GM23338 (cell line): ENCODE measurements at regions not wholly inside any gene's neighbourhood (a gene's known extent, or its start where the extent isn't known, plus 50 kb on each side); places are given as distances from the start of the nearest gene placed in this dataset.

ENCODE experiments used
- CTCF ChIP-seq, 2 experiments: fragments of 200-600 bp in 1 of 2; sonication (generic) in 1 of 2; conservative IDR thresholded peaks; 2 replicates each; pipeline versions ENCODE4 v1.5.1 to v1.6.1; 2016 to 2017; ENCODE audit warnings: antibody characterized with exemption in 2 of 2, low read depth in 2 of 2, mild to moderate bottlenecking in 2 of 2, moderate library complexity in 1 of 2
- EZH2 ChIP-seq: fragments of 200-600 bp; sonication (generic); IDR thresholded peaks from one replicate; pipeline ENCODE4 v1.8.0; 2017; ENCODE audit warnings: antibody characterized with exemption, mild to moderate bottlenecking, low read depth; ENCODE audit not compliant: unreplicated experiment
- EZH2phosphoT487 ChIP-seq: fragments of 200-600 bp; sonication (generic); IDR thresholded peaks from one replicate; pipeline ENCODE4 v1.8.1; 2018; ENCODE audit warnings: antibody characterized with exemption; ENCODE audit not compliant: unreplicated experiment
- JUNB ChIP-seq: IDR thresholded peaks from one replicate; pipeline ENCODE4 v1.6.1; 2016; ENCODE audit warnings: antibody characterized with exemption; ENCODE audit not compliant: unreplicated experiment
- POLR2AphosphoS5 ChIP-seq: IDR thresholded peaks from 2 replicates; pipeline ENCODE4 v1.6.1; 2016; ENCODE audit warnings: antibody characterized with exemption, low read depth

- TF ChIP-seq EZH2phosphoT487 (no peak), CTCF (conservative IDR thresholded peaks at IDR 0.05; ENCODE audit: low read depth in 2 of 2) (no peak), JUNB (no peak), EZH2 (no peak), POLR2AphosphoS5 (no peak)
These were observed 597.9 kb downstream of the RNF144B start for GRCh38 chr6:18985061-18985460.
